ENCODE measurements at regions not wholly inside any gene's neighbourhood (a gene's known extent, or its start where the extent isn't known, plus 50 kb on each side); places are given as distances from the start of the nearest gene placed in this dataset.

GRCh38 chr10:8721650-8722049 lies 667.2 kb downstream of the GATA3 start:
- TF ChIP-seq POLR2AphosphoS5 (IDR thresholded peaks at IDR 0.05; ENCODE audit: insufficient read depth in 1 of 2, low read depth in 1 of 2) (no peak), CTCF (IDR thresholded peaks at IDR 0.05) (no peak)
